Left renal pelvis (tissue), 4 donors: ENCODE measurements at regions not wholly inside any gene's neighbourhood (a gene's known extent, or its start where the extent isn't known, plus 50 kb on each side); places are given as distances from the start of the nearest gene placed in this dataset.

Experiments used
- DNase-seq, 4 donors: peaks; one replicate each; pipeline ENCODE4 v3.0.0-alpha.2; 2013; ENCODE audit warnings: low read depth in 4 of 4, low spot score in 3 of 4

GRCh38 chr6:147117011-147117410 lies 87.2 kb upstream of the STXBP5 start:
- no peak for DNase-seq

GRCh38 chr6:147117580-147117979 lies 86.6 kb upstream of the STXBP5 start:
- DNase-seq = no peak

- no peak for DNase-seq
Measured at GRCh38 chr6:147119310-147119709, 84.9 kb upstream of the STXBP5 start.

GRCh38 chr6:147122823-147123222 lies 81.4 kb upstream of the STXBP5 start:
- no peak for DNase-seq

GRCh38 chr6:147126618-147127022 lies 77.6 kb upstream of the STXBP5 start:
- no peak for DNase-seq

GRCh38 chr6:147127587-147127986 lies 76.6 kb upstream of the STXBP5 start:
- DNase-seq = no peak

- DNase-seq = no peak
Measured at GRCh38 chr6:147128056-147128455, 76.2 kb upstream of the STXBP5 start.

- DNase-seq = no peak
Measured at GRCh38 chr6:147131532-147132128, 72.6 kb upstream of the STXBP5 start.

GRCh38 chr6:147132889-147133288 lies 71.3 kb upstream of the STXBP5 start:
- no peak for DNase-seq

- no peak for DNase-seq
Measured at GRCh38 chr6:147133669-147134068, 70.5 kb upstream of the STXBP5 start.

GRCh38 chr6:147135211-147135681 lies 69.0 kb upstream of the STXBP5 start:
- no peak for DNase-seq

- DNase-seq = no peak
Measured at GRCh38 chr6:147136057-147136456, 68.2 kb upstream of the STXBP5 start.

GRCh38 chr6:147137986-147138385 lies 66.2 kb upstream of the STXBP5 start:
- no peak for DNase-seq

GRCh38 chr6:147138835-147139234 lies 65.4 kb upstream of the STXBP5 start:
- DNase-seq = no peak

- DNase-seq = no peak
Measured at GRCh38 chr6:147141711-147142308, 62.4 kb upstream of the STXBP5 start.

- DNase-seq = no peak
Measured at GRCh38 chr6:147142684-147143245, 61.5 kb upstream of the STXBP5 start.

- DNase-seq = no peak
Measured at GRCh38 chr6:147149092-147149491, 55.1 kb upstream of the STXBP5 start.

- no peak for DNase-seq
Measured at GRCh38 chr6:147149826-147150225, 54.4 kb upstream of the STXBP5 start.

- DNase-seq = no peak
Measured at GRCh38 chr6:147150293-147150692, 53.9 kb upstream of the STXBP5 start.
